Stimulated activated CD4-positive, alpha-beta T cell treated with anti-CD3 and anti-CD28 coated beads, Interleukin-4, amount 100 ng/mL, for 4 hours (primary cell): ENCODE measurements at regions not wholly inside any gene's neighbourhood (a gene's known extent, or its start where the extent isn't known, plus 50 kb on each side); places are given as distances from the start of the nearest gene placed in this dataset.

ENCODE experiments used
- DNase-seq, 2 experiments: peaks; one replicate each; pipeline ENCODE4 v3.0.0-alpha.2; 2020

- DNase-seq = no peak
Measured at GRCh38 chr3:157700405-157700804, 197.2 kb upstream of the VEPH1 start.

GRCh38 chr3:157695586-157695985, 192.4 kb upstream of the VEPH1 start:
- no peak for DNase-seq

- DNase-seq = no peak
Measured at GRCh38 chr3:157695103-157695502, 191.9 kb upstream of the VEPH1 start.

- DNase-seq = no peak
Measured at GRCh38 chr3:157693762-157694161, 190.5 kb upstream of the VEPH1 start.

DNA sequence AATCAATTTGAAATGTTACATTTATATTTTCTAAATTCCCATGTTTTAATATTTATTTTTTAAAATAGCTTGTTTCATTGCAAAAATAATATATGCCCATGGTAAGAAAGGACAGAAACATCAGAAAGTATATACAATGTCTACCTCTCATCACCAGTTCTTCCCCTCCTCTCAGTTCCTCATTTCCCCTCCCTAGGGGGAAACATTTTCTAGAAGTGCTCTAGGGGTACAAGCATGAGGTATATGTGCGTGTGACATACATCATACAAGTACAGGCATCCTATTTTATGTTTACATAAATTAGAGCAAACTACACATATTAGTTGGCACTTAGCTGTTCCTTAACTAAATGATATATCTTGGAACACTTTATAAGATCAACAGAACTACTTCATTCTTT, 189.3 kb upstream of the VEPH1 start:
- DNase-seq = no peak

- no peak for DNase-seq
Measured at GRCh38 chr3:157683668-157684067, 180.5 kb upstream of the VEPH1 start.

DNA sequence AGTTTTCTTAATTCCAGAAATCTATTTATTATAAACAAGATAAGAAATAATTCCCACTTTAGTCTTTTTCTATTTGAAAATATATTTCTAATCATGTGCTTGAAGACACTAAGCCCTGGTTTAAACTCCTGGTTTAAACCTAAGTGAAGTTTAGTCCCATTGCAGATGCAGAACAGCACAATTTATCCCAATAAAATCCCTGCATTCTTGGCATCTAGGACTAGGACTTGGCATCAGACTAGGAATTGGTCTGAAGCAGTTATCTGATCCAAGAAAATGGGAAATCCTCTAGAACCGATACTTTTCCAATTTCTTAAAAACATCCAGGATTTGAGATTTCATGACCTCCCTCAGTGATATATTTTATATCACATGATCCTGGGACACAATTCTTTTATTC, 168.8 kb upstream of the VEPH1 start:
- no peak for DNase-seq

DNA sequence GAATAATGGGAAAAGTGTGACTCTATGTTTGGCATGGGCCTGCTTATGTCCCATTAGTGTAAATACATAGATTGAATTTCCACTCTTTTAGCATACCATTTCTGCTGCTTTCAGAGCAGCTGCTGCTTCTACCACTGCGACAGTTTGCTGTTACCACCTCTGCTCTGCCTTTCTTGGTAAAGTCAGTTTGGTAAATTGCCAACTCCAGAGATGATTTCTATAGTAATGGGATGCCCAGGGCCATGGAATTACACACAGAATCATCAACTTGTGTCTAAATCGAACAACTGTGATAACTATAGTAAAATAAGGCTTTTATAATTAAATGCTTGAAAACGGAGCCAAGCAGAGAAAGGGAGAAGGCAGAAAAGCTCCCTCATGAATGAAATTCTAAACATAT, 168.4 kb upstream of the VEPH1 start:
- no peak for DNase-seq

GRCh38 chr3:157669416-157669815, 166.2 kb upstream of the VEPH1 start:
- no peak for DNase-seq

- no peak for DNase-seq
Measured at GRCh38 chr3:157667493-157667892, 164.3 kb upstream of the VEPH1 start.

GRCh38 chr3:157662171-157662570, 159.0 kb upstream of the VEPH1 start:
- no peak for DNase-seq

- DNase-seq = no peak
Measured at GRCh38 chr3:157660847-157661246, 157.6 kb upstream of the VEPH1 start.

GRCh38 chr3:157652366-157652765, 149.2 kb upstream of the VEPH1 start:
- no peak for DNase-seq

DNA sequence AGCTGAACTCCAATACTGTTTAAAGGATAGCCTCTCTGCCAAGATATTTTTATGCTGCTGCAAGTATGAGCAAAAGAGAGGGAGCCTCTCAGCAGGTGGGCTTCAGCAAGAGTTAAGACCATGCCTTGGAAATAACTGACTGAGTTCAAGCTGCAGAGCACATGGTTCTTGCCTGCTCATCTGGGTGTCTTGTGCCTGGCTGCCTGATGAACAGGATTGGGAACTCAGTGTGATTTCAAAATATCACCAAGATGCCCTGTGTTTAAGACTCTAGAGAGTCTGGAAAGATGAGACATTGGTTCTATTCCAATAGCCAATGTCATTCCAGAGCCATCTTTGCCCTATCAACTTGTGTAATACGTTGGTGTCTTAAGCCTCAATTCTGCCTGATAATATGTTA, 147.5 kb upstream of the VEPH1 start:
- DNase-seq = no peak

DNA sequence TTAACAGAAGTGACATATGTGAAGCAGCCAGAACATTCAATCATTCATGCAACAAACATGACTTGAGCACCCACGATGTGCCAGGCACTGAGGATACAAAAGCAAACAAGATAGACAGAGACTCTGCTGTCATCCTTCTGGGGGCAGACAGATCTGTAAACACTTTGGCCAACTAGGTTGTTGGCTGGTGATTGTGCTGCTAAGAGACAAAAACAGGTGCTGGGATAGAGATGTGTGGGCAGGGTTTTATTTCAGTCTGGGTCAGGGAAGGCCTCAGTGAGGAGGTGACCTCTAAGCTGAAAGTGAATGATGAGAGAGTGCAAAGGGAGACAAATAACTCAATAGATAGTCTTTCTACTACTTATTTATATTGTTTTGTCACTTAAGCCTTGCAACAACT, 147.0 kb upstream of the VEPH1 start:
- DNase-seq = no peak

DNA sequence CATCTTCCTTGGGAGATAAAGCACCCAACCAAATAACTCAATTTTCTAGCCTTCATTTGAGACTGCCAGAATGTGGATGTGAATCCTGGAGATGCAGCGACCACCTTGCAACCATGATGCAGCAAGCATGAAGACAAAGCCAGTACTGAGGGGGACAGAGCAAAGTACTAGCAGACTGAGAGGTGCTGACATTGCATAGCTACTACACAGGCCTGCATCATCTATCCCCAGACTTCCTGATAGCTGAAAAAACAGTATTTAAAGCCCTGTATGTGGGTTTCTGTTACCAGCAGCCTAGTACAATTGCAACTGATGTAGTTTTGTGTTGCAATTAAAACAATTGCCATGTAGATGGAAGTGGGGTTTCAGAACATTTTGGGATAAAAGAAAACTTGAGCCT, 146.3 kb upstream of the VEPH1 start:
- DNase-seq = no peak

DNA sequence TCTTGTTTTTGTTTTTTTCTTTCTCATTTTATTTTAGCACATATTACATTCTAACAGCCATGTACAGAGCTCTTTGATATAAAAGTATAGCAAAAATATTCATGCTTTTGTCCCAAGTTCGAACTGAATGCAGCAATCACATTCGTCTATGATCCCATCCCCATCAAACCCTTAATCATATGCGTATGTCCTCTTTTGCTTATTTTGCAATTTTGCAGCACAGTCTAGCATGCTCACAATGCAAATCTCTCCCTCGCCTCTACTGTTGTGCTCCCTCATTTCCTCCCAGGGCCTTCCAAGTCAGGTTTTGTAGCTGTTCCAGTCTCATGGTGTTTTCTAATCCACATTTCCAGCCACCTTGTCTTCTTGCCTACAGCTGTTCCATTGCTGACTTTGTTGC, 144.6 kb upstream of the VEPH1 start:
- no peak for DNase-seq

DNA sequence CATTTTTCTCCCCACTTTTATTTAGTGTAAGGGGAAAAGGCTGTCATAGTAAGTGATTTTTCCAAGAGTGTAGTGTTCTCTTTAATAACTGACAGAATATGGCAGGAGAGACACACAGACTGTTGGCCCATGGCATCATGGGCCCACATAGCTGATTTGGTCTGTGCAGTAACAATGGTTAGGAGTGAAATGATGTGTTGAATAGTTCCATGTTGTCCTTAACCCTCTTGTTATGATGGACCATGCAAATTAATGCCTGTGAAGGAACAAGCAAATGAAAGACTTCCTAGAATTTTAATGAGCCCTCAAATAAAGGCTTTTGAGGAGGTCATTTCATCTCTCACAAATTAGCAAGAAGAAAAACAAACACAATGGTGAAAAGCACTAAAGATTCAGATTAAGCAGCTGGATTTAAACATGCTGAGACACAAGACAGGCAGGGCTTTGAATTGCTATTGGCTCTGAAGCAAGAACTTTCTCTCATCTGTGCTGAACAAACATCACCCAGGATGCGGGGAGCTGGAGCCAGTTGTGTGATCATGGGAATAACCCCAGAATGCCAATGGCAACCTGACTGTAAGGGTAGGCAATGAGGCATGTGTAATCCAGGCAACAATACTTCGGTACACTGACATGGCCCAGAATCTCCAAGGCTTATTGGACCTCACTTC, 136.7 kb upstream of the VEPH1 start:
- DNase-seq = no peak

DNA sequence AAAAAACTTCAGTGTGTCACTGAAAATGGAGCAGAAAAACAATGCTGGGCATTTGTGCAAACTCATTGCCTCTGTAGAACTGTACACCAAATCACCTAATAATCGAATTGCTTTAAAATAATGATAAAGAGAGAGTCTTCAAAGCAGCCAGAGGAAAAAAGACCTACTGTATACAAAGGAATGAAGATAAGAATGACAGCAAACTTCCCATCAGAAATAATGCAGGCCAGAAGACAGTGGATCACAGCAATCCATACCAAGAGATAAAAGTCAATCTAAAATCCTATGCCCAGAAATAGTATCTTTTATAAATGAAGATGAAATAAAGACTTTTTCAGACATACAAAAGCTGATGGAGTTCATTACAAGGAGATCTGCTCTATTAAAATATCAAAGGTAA, 134.7 kb upstream of the VEPH1 start:
- DNase-seq = no peak

GRCh38 chr3:157633241-157633640, 130.0 kb upstream of the VEPH1 start:
- no peak for DNase-seq

DNA sequence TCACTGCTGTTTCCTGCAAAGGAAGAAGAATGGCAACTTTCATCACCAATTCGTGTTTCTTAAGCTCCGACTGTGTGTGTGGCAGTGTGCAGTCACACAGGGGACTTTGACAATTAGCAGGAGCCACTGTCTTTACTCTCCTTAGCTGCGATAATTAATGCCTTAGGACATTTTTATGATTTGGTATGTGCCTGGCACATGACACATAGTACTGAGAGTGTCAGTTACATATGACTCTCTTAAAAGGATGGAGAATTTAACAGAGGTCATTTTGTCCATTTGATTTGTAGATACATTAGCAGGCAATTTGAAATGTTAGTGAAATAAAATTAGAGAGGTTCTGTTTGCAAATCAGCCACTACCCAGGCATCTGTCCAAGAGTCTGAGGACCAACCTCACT, 128.9 kb upstream of the VEPH1 start:
- DNase-seq = no peak

GRCh38 chr3:157631478-157631877, 128.3 kb upstream of the VEPH1 start:
- DNase-seq = no peak

- no peak for DNase-seq
Measured at GRCh38 chr3:157626817-157627216, 123.6 kb upstream of the VEPH1 start.

DNA sequence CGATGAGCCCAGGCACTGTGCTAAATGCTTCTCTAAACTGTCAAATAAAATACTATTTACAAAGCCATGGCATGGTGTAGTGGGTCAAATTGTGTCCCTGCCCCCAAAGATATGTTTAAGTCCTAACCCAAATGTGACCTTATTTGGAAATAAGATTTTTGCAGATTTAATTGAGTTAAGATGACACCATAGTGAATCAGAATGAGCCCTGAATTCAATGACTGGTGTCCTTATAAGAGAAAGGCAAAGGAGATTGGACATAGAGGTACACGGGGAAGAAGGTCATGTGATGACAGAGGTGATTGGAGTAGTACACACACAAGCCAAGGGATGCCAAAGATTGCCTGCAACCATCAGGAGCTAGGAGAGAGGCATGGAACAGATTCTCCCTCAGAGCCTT, 121.6 kb upstream of the VEPH1 start:
- DNase-seq = no peak

DNA sequence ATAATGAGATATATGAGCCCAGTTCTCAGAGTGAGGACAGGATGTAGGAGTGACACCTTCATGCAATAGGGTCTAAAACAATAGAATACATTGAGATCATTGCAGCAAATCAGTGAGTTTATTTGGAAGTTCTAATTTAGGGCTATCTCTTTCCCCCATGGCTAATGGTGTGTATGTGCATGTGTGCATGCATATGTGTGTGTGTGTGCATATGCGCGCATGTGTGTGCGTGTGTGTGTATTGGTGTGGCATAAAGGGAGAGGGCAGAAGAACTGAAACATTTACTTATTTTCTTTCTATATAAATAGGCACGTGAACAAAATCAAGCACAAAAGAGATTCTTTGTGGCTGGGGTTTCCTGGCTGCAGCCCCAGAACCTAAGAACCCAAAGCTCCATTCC, 115.7 kb upstream of the VEPH1 start:
- no peak for DNase-seq
